NCI-H345 treated with DMSO at 0.1 percent for 48 hours (cell line): ENCODE measurements at regions not wholly inside any gene's neighbourhood (a gene's known extent, or its start where the extent isn't known, plus 50 kb on each side); places are given as distances from the start of the nearest gene placed in this dataset.
"Not testable (repeated sequence)": the region's sequence is repeated elsewhere in the genome, so short reads cannot be mapped to it uniquely, and the experiment has no call there.

ENCODE experiments used
- DNase-seq: peaks from one replicate; lab custom pipeline; 2025; ENCODE audit not compliant: unreplicated experiment; lab: John Stamatoyannopoulos, UW

DNA sequence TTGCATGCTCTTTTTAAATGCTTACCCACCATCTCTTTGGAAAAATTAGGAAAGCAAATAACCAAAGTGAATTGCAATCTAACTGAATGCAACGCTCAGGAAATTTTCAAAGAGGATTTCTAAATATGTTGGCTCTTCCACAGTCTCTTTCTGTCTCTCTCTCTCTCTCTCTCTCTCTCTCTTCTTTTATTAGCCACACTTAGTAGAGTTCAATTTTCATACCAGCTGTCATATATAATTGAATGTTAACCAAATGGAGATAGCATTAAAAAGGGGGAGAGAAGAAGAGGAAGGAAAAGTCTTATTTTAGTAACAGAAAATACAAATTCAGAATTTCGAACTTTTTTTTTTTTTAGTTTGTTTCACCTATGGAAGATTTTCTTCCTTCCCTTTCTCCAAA is 235.9 kb upstream of the GBE1 start:
- DNase-seq, result no peak

- no peak for DNase-seq
Measured at GRCh38 chr3:81995329-81995728, 233.9 kb upstream of the GBE1 start.

DNA sequence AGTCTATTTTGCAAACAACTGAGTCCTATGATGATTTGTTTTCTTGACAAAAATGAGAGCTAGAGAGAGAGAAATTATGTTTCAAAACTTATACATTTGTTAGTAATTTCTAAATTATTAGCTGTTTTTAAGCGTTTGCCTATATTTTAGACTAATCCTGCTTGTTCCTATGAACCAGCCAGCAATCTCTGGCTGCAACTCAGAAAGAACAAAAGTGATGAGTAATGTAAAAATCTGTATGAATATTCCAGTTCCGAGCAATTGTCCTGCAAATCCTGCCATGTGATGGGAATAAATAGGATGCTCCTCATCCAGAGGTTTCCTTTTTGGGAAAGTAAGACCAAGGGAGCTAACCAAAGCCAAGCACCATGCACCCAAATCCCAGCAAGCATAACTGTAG is 228.3 kb upstream of the GBE1 start:
- no peak for DNase-seq

- no peak for DNase-seq
Measured at GRCh38 chr3:81989274-81989673, 227.8 kb upstream of the GBE1 start.

DNA sequence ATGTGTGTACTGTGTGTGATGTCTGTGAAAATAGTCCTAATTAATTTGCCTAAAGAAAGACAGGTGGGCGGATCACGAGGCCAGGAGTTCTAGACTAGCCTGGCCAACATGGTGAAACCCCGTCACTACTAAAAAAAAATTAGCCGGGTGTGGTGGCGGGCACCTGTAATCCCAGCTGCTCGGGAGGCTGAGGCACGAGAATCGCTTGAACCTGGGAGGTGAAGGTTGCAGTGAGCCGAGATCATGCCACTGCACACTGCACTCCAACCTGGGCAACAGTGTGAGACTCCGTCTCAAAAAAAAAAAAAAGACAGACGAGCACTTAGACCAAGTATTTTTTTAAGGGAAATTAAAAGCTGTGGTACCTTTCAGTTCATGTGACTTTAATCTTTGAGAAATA is 226.0 kb upstream of the GBE1 start:
- not testable (repeated sequence) for DNase-seq

- no peak for DNase-seq
Measured at GRCh38 chr3:81985996-81986723, 224.7 kb upstream of the GBE1 start.

DNA sequence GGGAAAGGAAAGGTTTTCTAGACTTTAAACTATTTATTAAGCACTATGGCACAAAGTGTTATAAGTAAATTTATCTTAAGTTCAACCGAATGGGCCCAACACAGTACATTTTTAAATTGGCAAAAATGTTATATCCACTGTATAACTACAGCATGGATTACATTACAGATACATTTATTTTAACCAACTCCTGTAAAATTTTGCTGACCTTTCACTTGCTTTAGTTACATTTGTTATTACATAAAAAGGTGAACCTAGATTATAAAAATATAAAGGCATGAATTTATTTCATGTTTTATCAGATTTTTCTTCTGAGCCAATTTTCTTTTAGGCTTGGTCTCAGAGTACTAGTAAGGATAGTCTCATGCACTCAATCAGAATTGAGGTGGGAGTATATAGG is 221.9 kb upstream of the GBE1 start:
- DNase-seq, result no peak

- no peak for DNase-seq
Measured at GRCh38 chr3:81980596-81981494, 219.4 kb upstream of the GBE1 start.

DNA sequence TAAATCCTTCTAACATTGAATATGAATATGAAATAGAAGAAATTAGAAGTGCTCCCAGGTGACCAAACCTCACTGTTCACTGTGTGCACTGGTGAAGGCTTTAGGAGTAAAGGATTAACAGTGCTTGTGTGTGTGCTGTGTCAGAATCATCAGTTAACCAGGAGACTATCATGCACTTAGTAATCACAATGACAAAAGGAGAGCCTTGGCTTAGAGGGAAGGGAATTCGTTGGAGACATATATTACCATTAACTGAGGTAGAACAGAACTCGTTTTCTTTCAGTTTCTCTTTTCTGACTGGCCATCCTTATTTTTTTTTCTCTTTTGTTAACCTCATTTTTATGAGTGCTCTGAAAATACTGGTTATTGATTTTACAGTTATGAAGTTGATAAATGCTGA is 213.3 kb upstream of the GBE1 start:
- no peak for DNase-seq

DNA sequence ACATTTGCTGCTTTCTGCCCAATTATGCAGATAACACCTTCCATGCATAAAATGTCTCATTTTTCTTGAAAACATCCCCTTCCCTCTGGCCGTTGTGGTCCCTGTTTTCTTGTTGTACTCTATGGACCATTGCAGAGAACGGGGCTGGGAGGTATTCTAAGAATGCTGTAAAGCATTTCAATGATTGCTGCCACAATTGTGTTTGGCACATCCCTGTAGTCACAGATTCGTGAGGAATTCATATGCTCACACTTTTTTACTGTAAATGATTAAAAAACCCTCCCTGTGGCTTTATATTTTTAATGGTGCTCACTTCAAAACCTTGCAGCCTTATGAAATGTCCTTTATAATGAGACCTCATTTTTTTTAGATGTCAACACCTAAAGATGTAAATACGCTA is 207.2 kb upstream of the GBE1 start:
- DNase-seq, result no peak

- no peak for DNase-seq
Measured at GRCh38 chr3:81967393-81967792, 205.9 kb upstream of the GBE1 start.

DNA sequence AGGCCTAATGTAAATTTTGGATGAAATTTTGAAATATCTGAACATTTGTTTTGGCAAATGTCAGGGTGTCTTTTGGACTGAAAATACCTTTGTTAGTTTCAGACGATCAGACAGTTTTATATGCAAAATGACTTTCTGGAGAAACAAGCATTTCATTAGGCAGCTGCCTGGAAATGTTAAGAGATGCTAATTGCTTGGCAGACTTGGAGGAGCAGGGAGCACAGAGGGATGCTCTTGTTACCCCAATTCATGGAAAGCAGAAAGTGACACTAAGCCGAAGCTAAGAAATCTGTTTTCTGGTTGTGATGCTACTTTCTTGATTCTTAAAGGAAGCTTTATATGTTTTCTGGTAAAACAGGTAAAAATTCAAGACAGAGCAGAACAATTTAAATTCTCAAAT is 204.3 kb upstream of the GBE1 start:
- DNase-seq, result no peak

DNA sequence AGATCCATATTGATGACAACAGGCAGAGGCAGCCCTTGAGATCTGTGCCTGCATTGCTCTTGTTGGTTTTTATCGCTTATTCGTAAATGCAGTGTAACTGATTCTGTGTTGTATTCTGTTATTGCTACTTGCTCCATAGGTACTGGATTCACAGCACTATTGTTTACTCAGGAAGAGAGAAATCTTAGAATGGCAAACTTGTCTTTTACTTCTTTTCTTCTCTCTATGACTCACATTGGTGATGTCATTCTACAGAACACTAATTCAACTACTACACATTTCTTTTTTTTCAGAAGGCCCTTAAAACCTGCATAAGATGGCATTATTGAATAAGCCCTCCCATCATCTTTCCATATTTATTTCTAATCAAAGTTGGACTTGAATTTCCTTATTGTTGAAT is 201.0 kb upstream of the GBE1 start:
- DNase-seq, result no peak

DNA sequence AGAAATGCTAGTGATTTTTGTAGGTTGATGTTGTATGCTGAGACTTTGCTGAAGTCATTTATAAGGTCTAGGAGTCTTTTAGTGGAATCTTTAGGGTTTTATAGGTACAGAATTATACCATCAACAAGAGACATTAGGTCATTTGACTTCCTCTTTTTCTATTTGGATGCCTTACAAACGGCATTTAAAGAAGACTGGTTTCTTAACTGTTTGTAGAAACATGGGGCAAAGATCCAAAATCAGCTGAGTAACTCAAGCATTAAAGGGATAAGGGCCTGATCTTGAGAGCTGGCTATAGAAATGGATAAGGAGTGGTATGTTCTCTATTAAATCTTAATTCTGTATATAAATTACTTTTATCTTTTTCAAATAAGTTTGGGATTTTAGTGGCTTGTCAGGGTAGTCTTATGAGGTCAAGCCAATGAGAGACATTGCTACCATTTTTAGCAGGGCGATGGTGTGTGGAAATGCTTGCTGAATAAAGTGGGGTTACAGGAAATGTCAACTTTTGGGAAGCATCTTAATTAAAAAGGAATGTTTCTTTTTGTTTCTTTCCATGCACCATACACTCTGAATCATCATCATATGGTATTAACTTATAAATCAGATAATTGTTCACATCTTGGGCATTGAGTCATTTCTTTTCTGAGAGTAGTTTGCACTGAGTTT is 197.7 kb upstream of the GBE1 start:
- DNase-seq, result no peak

- DNase-seq, result no peak
Measured at GRCh38 chr3:81955878-81956277, 194.4 kb upstream of the GBE1 start.

DNA sequence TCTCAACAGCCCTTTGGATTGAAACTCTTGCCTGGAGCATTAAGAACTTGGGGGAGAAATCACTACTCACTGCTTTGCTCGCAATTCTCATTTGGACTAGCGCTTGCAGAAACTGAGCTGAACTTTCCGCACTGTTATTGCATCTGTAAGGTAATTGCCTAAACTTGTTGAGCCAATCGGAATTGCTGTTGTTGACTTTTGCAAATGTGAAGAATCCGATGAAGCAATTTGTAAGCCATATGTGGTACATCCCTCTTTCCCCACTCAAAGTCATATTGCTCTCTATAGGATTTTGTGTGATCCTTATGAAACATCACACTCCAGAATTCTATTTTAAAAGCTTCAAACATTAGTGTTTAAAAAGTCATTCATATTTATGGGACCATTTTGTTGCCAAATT is 191.7 kb upstream of the GBE1 start:
- no peak for DNase-seq

DNA sequence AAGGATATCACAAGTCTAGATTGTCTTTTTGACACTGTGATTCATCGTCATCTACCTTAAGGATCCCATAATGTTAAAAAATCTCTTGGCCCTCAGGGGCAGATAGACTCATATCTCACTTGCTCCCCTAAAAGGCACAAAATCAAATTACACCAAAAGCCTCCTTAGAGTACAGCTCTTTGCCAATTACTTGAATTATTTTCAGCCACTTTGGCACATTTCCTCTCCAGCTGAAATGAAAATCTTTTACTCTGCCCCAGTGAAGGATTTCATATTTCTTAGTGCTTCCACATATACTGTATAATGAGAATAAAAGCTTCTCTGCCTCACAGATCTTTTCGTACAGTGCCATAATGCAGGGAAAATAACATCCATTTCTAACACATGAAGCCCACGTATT is 190.7 kb upstream of the GBE1 start:
- no peak for DNase-seq

- no peak for DNase-seq
Measured at GRCh38 chr3:81951636-81952035, 190.2 kb upstream of the GBE1 start.

- DNase-seq, result no peak
Measured at GRCh38 chr3:81951106-81951505, 189.7 kb upstream of the GBE1 start.

DNA sequence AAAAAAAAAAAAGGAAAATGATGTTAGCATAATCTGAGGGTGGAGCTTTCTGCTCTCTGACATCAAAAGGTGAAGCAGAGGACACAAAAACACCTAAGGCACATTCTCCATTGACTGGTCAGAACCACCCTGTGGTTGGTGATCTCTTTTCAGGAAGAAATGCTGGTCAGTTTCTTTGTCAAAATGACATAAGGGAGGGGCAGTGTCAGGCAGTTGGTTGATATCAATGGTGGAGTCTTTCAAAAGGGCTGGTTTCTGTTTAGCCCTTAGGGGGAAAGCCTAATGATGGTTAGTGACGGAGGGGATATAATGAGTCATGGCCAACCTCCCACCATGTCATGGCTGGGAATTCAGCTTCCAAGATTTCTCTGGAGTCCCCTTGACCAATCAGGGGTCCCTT is 185.9 kb upstream of the GBE1 start:
- no peak for DNase-seq

DNA sequence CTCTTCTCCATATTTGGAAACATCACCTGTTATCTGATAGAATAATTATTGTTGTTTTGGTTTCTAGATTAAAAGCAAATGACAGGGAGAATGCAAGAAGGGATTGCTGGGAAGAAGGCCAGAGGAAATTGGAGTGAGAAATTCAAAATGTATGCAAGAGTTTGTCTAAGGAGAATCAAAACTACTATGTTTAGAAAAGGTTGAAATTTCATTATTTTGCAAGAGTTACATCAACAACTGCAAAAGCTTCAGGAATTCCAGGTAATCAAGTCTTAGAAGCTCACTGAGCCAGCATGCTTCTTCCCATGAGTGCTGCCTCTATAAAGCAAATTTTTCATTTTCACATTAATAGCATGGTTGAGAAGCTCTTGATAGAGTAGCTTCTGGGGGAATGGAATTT is 177.2 kb upstream of the GBE1 start:
- DNase-seq, result no peak

DNA sequence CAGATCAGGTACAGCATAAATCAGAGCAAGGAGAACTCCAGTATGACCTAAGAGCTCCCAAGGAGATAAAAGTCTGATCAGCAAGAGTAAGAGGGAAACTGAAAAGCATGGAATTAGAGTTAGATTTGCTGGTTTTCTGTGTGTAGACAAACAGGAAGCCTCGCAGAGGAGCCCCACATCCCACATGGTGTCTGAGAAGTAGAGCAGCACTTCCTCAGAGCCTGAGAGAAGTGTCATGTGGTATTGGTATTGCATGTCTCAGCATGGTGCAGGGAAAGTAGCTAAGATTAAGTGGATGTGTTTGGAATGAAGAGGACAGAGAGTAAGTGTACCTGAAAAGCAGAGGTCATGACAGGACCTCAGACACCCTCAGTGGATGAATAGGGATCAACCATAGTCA is 175.4 kb upstream of the GBE1 start:
- no peak for DNase-seq
